HepG2 (cell line): ENCODE measurements at regions not wholly inside any gene's neighbourhood (a gene's known extent, or its start where the extent isn't known, plus 50 kb on each side); places are given as distances from the start of the nearest gene placed in this dataset.

Experiments used
- ATAC-seq: fragments of 200-7000 bp; cut with Tn5 transposase; 3 replicates; pipeline ENCODE4 v1.9.1; 2020; ENCODE audit warnings: mild to moderate bottlenecking, moderate library complexity
- BruUV-seq: library from RNA; stranded (reverse); fragments of 400-500 nt; replicated peaks from 2 replicates; lab custom pipeline; 2021; lab: Mats Ljungman, UMichigan
- CTCF ChIA-PET: fragments of 300-600 bp; formaldehyde crosslinking; extraction: SDS; loops from one replicate; lab custom pipeline; 2021; ENCODE audit warnings: low total read pairs, inconsistent platforms, low intra/inter-chr PET ratio; lab: Yijun Ruan, JAX
- POLR2A ChIA-PET: fragments of 350-600 bp; sonication (Branson Sonifier 250); formaldehyde crosslinking; loops from one replicate; lab custom pipeline; 2020; ENCODE audit warnings: antibody characterized with exemption, inconsistent platforms; lab: Yijun Ruan, JAX
- DNase-seq: peaks from one replicate; pipeline ENCODE4 v3.0.0-alpha.2; 2015; ENCODE audit warnings: low spot score
- FAIRE-seq: peaks from 3 replicates; lab custom pipeline; 2011; peaks lifted over from hg19 to GRCh38; lab: Jason Lieb, UNC
- H2AFZ ChIP-seq: one replicate; pipeline ENCODE4 v1.6.1; 2011; ENCODE audit warnings: low read length, inconsistent platforms
- H3K27ac ChIP-seq: fragments of 300-600 bp; 3 replicates; pipeline ENCODE4 v1.8.0; 2011; ENCODE audit warnings: mixed run types, mild to moderate bottlenecking, mixed read lengths, low read length, inconsistent platforms; ENCODE audit not compliant: insufficient read depth; ENCODE audit errors: extremely low read length
- H3K27me3 ChIP-seq, 2 experiments: fragments of 200-600 bp in 1 of 2; 2 replicates in 1 of 2; 3 replicates in 1 of 2; pipeline versions ENCODE4 v1.6.0 to v1.8.0; 2011; ENCODE audit warnings: low read length in 2 of 2, mild to moderate bottlenecking in 2 of 2, moderate library complexity in 2 of 2, inconsistent platforms in 1 of 2; ENCODE audit not compliant: insufficient read depth in 2 of 2, control insufficient read depth in 1 of 2
- H3K36me3 ChIP-seq, 2 experiments: fragments of 200-600 bp in 1 of 2; replicated peaks in 1 of 2; 2 replicates in 1 of 2; 3 replicates in 1 of 2; pipeline versions ENCODE4 v1.5.1 to v1.8.0; 2011; ENCODE audit warnings: low read length in 2 of 2, inconsistent platforms in 1 of 2; ENCODE audit not compliant: insufficient read depth in 2 of 2, control insufficient read depth in 1 of 2
- H3K4me1 ChIP-seq: 2 replicates; pipeline ENCODE4 v1.5.1; 2012; ENCODE audit warnings: low read length, inconsistent platforms; ENCODE audit not compliant: insufficient read depth
- H3K4me2 ChIP-seq: 2 replicates; pipeline ENCODE4 v1.6.0; 2011; ENCODE audit warnings: low read depth, low read length, inconsistent platforms
- H3K4me3 ChIP-seq, 3 experiments: fragments of 200-600 bp in 1 of 3; sonication (generic), shearing (Covaris generic) in 1 of 3; replicated peaks in 1 of 3; 2 replicates each; pipeline ENCODE4 v1.5.1; 2011 to 2016; ENCODE audit warnings: low read length in 3 of 3, inconsistent platforms in 2 of 3, low read depth in 2 of 3, mild to moderate bottlenecking in 2 of 3, control low read depth in 1 of 3, mixed read lengths in 1 of 3; ENCODE audit not compliant: insufficient read depth in 1 of 3
- H3K79me2 ChIP-seq: one replicate; pipeline ENCODE4 v1.6.1; 2011; ENCODE audit warnings: low read length, inconsistent platforms; ENCODE audit not compliant: insufficient read depth
- H3K9ac ChIP-seq: 2 replicates; pipeline ENCODE4 v1.6.0; 2011; ENCODE audit warnings: mild to moderate bottlenecking, low read depth, low read length, inconsistent platforms; ENCODE audit not compliant: insufficient read depth
- H3K9me3 ChIP-seq: 2 replicates; pipeline ENCODE4 v1.5.1; 2012; ENCODE audit warnings: mild to moderate bottlenecking, low read length
- H4K20me1 ChIP-seq: 2 replicates; pipeline ENCODE4 v1.6.0; 2011; ENCODE audit warnings: inconsistent platforms, mild to moderate bottlenecking, low read length, moderate library complexity; ENCODE audit not compliant: insufficient read depth
- KLF15 ChIP-seq: sonication (generic); formaldehyde crosslinking; IDR thresholded peaks from 2 replicates; pipeline ENCODE4 v1.8.1; 2023; ENCODE audit warnings: borderline replicate concordance, mild to moderate bottlenecking, inconsistent platforms, missing genetic modification reagents, mixed read lengths
- MXI1 ChIP-seq: IDR thresholded peaks from 3 replicates; pipeline ENCODE4 v1.6.1; 2012; ENCODE audit warnings: low read depth, low read length, inconsistent platforms, borderline replicate concordance
- RNF2 ChIP-seq: fragments of 450-650 bp; conservative IDR thresholded peaks from 2 replicates; pipeline ENCODE4 v1.6.1; 2016; ENCODE audit warnings: low read depth
- THYN1 ChIP-seq: sonication (generic); formaldehyde crosslinking; IDR thresholded peaks from 2 replicates; pipeline ENCODE4 v1.8.1; 2023; ENCODE audit warnings: low read depth, mild to moderate bottlenecking, moderate library complexity, missing genetic modification reagents, borderline replicate concordance
- TOE1 ChIP-seq: sonication (generic); formaldehyde crosslinking; IDR thresholded peaks from 2 replicates; pipeline ENCODE4 v1.4.0; 2020; ENCODE audit warnings: mild to moderate bottlenecking, missing genetic modification reagents
- ZNF430 ChIP-seq: sonication (generic); formaldehyde crosslinking; IDR thresholded peaks from 2 replicates; pipeline ENCODE4 v1.9.0; 2021; ENCODE audit warnings: mild to moderate bottlenecking, missing genetic modification reagents
- ZNF543 ChIP-seq: sonication (generic); formaldehyde crosslinking; IDR thresholded peaks from 2 replicates; pipeline ENCODE4 v1.4.0; 2020; ENCODE audit warnings: mild to moderate bottlenecking, missing genetic modification reagents
- ZNF772 ChIP-seq: sonication (generic); formaldehyde crosslinking; IDR thresholded peaks from 2 replicates; pipeline ENCODE4 v1.5.0; 2020; ENCODE audit warnings: mild to moderate bottlenecking, missing genetic modification reagents
- WGBS: methylation state at CpG from one replicate; pipeline ENCODE4 v1.1.6; 2017; ENCODE audit warnings: low lambda C conversion rate; 5-methylcytosine and 5-hydroxymethylcytosine counted together
- in situ Hi-C: cut with HindIII; loops from 2 replicates; pipeline ENCODE4 v1.10.0; 2017; ENCODE audit warnings: low pct_unique_long_range_greater_than_20kb; ENCODE audit not compliant: extremely low pct_ligation_motif_present
- intact Hi-C: fragments of 100-400 bp; cut with micrococcal nuclease; formaldehyde crosslinking; loops from one replicate; pipeline ENCODE4 v1.10.0; 2022; ENCODE audit not compliant: unreplicated experiment
- TF ChIP-seq, protein P1 (sequence below): sonication (generic); formaldehyde crosslinking; IDR thresholded peaks from 2 replicates; pipeline ENCODE4 v1.5.1; 2020; ENCODE audit warnings: missing genetic modification reagents, mild to moderate bottlenecking, borderline replicate concordance
- TF ChIP-seq, protein P2 (sequence below): sonication (generic); formaldehyde crosslinking; IDR thresholded peaks from 2 replicates; pipeline ENCODE4 v1.4.0; 2020; ENCODE audit warnings: missing genetic modification reagents
- TF ChIP-seq, protein P3 (sequence below): sonication (generic); formaldehyde crosslinking; conservative IDR thresholded peaks from 2 replicates; pipeline ENCODE4 v1.8.0; 2022; ENCODE audit warnings: low read depth, missing genetic modification reagents
- TF ChIP-seq, protein P4 (sequence below): fragments of 450-650 bp; IDR thresholded peaks from 2 replicates; pipeline ENCODE4 v1.6.1; 2017

DNA sequence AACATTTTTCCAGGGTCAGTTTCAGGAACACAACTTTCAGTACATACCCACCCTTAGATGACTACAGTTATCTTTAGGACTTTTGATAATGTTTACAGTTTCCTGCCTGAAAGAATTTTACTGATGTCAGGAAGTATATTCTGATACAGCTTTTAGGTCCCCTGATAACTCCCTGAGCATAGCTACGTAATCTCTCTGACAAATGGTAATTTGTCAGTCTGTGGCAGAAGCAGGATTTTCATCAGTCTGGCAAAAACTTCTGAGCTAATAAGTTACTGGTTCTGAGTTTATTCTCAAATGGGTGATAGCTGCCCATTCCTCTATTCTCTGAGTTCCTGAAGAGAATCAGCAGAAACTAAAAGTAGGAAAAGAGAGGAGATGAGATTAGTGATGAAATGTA, 270.1 kb upstream of the MTPN start:
- TF ChIP-seq, protein P1, sequence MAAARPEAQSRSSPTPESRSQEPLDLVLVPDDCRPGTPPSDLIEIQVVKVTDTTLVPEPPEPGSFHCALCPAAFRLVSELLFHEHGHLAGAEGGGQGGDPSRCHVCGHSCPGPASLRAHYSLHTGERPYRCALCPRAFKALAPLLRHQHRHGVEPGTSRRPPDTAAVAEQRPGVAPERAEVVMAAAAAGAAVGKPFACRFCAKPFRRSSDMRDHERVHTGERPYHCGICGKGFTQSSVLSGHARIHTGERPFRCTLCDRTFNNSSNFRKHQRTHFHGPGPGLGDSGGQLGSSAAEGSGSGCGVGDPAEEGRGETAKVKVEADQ (CRISPR knock-in tag): no peak
- TF ChIP-seq ZNF430 (CRISPR knock-in tag): no peak
- TF ChIP-seq THYN1: no peak
- TF ChIP-seq MXI1: no peak
- TF ChIP-seq, protein P2, sequence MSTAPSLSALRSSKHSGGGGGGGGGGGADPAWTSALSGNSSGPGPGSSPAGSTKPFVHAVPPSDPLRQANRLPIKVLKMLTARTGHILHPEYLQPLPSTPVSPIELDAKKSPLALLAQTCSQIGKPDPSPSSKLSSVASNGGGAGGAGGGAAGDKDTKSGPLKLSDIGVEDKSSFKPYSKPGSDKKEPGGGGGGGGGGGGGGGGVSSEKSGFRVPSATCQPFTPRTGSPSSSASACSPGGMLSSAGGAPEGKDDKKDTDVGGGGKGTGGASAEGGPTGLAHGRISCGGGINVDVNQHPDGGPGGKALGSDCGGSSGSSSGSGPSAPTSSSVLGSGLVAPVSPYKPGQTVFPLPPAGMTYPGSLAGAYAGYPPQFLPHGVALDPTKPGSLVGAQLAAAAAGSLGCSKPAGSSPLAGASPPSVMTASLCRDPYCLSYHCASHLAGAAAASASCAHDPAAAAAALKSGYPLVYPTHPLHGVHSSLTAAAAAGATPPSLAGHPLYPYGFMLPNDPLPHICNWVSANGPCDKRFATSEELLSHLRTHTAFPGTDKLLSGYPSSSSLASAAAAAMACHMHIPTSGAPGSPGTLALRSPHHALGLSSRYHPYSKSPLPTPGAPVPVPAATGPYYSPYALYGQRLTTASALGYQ (CRISPR knock-in tag): no peak
- TF ChIP-seq ZNF772 (CRISPR knock-in tag): no peak
- TF ChIP-seq, protein P3, sequence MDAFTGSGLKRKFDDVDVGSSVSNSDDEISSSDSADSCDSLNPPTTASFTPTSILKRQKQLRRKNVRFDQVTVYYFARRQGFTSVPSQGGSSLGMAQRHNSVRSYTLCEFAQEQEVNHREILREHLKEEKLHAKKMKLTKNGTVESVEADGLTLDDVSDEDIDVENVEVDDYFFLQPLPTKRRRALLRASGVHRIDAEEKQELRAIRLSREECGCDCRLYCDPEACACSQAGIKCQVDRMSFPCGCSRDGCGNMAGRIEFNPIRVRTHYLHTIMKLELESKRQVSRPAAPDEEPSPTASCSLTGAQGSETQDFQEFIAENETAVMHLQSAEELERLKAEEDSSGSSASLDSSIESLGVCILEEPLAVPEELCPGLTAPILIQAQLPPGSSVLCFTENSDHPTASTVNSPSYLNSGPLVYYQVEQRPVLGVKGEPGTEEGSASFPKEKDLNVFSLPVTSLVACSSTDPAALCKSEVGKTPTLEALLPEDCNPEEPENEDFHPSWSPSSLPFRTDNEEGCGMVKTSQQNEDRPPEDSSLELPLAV: no peak
- no peak for TF ChIP-seq RNF2
- no peak for TF ChIP-seq TOE1 (CRISPR knock-in tag)
- TF ChIP-seq ZNF543 (CRISPR knock-in tag): no peak
- TF ChIP-seq, protein P4, sequence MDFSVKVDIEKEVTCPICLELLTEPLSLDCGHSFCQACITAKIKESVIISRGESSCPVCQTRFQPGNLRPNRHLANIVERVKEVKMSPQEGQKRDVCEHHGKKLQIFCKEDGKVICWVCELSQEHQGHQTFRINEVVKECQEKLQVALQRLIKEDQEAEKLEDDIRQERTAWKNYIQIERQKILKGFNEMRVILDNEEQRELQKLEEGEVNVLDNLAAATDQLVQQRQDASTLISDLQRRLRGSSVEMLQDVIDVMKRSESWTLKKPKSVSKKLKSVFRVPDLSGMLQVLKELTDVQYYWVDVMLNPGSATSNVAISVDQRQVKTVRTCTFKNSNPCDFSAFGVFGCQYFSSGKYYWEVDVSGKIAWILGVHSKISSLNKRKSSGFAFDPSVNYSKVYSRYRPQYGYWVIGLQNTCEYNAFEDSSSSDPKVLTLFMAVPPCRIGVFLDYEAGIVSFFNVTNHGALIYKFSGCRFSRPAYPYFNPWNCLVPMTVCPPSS: no peak
- TF ChIP-seq KLF15 (CRISPR knock-in tag): no peak
- 9% methylated on average over 1 of the region's 1 CpG for WGBS
- no peak overlapping the region for H3K4me3 ChIP-seq
- no peaks in the 10 kb centered on the region for H3K79me2 ChIP-seq
- intact Hi-C loops: no loop called here
- no peaks in the 10 kb centered on the region for H3K27me3 ChIP-seq
- no TSS peak for BruUV-seq
- H3K9me3 ChIP-seq: no peaks in the 10 kb centered on the region
- no peak overlapping the region for H3K9ac ChIP-seq
- H3K4me1 ChIP-seq: no peaks in the 10 kb centered on the region
- in situ Hi-C loops: no loop called here
- POLR2A ChIA-PET: no interaction called here
- no peak overlapping the region for H3K4me2 ChIP-seq
- FAIRE-seq (no peak), DNase-seq (no peak), ATAC-seq (no peak)
- H4K20me1 ChIP-seq: no peaks in the 10 kb centered on the region
- H3K27ac ChIP-seq: no peak overlapping the region
- no peaks in the 10 kb centered on the region for H3K36me3 ChIP-seq
- CTCF ChIA-PET: no interaction called here
- no peak overlapping the region for H2AFZ ChIP-seq
